ENCODE measurements at regions not wholly inside any gene's neighbourhood (a gene's known extent, or its start where the extent isn't known, plus 50 kb on each side); places are given as distances from the start of the nearest gene placed in this dataset.
"Not testable (repeated sequence)": the region's sequence is repeated elsewhere in the genome, so short reads cannot be mapped to it uniquely, and the experiment has no call there.

GRCh38 chr20:2203436-2203835 is 92.4 kb upstream of the TGM3 start:
- DNase-seq (ENCODE audit: low spot score) = no peak

- no peak for DNase-seq (ENCODE audit: low spot score)
Observed at GRCh38 chr20:2204021-2204420, 91.8 kb upstream of the TGM3 start.

- peak; percentile 69 for DNase-seq (ENCODE audit: low spot score)
Observed at GRCh38 chr20:2206957-2207769, 88.6 kb upstream of the TGM3 start.

GRCh38 chr20:2207770-2208097 is 88.1 kb upstream of the TGM3 start:
- DNase-seq (ENCODE audit: low spot score) = peak; percentile 18

- no peak for DNase-seq (ENCODE audit: low spot score)
Observed at GRCh38 chr20:2208897-2209296, 86.9 kb upstream of the TGM3 start.

GRCh38 chr20:2210646-2211552 is 84.9 kb upstream of the TGM3 start:
- DNase-seq (ENCODE audit: low spot score) = peak; percentile 93

GRCh38 chr20:2212456-2213015 is 83.3 kb upstream of the TGM3 start:
- no peak for DNase-seq (ENCODE audit: low spot score)

GRCh38 chr20:2213401-2213800 is 82.4 kb upstream of the TGM3 start:
- no peak for DNase-seq (ENCODE audit: low spot score)

- no peak for DNase-seq (ENCODE audit: low spot score)
Observed at GRCh38 chr20:2217857-2218539, 77.8 kb upstream of the TGM3 start.

GRCh38 chr20:2219481-2220006 is 76.3 kb upstream of the TGM3 start:
- no peak for DNase-seq (ENCODE audit: low spot score)

GRCh38 chr20:2220298-2220697 is 75.5 kb upstream of the TGM3 start:
- DNase-seq (ENCODE audit: low spot score) = no peak

GRCh38 chr20:2221921-2222320 is 73.9 kb upstream of the TGM3 start:
- DNase-seq (ENCODE audit: low spot score) = no peak

- DNase-seq (ENCODE audit: low spot score) = no peak
Observed at GRCh38 chr20:2223558-2224367, 72.0 kb upstream of the TGM3 start.

- DNase-seq (ENCODE audit: low spot score) = no peak
Observed at GRCh38 chr20:2224368-2224639, 71.5 kb upstream of the TGM3 start.

GRCh38 chr20:2227285-2227684 is 68.5 kb upstream of the TGM3 start:
- not testable (repeated sequence) for DNase-seq (ENCODE audit: low spot score)

GRCh38 chr20:2227861-2228260 is 67.9 kb upstream of the TGM3 start:
- DNase-seq (ENCODE audit: low spot score) = no peak

- no peak for DNase-seq (ENCODE audit: low spot score)
Observed at GRCh38 chr20:2228926-2229325, 66.9 kb upstream of the TGM3 start.

GRCh38 chr20:2230726-2231488 is 64.9 kb upstream of the TGM3 start:
- peak; percentile 80 for DNase-seq (ENCODE audit: low spot score)

- no peak for DNase-seq (ENCODE audit: low spot score)
Observed at GRCh38 chr20:2231701-2232100, 64.1 kb upstream of the TGM3 start.

- no peak for DNase-seq (ENCODE audit: low spot score)
Observed at GRCh38 chr20:2234598-2235191, 61.1 kb upstream of the TGM3 start.

All from kidney capillary endothelial cell (primary cell).